ENCODE measurements at regions not wholly inside any gene's neighbourhood (a gene's known extent, or its start where the extent isn't known, plus 50 kb on each side); places are given as distances from the start of the nearest gene placed in this dataset.

DNA sequence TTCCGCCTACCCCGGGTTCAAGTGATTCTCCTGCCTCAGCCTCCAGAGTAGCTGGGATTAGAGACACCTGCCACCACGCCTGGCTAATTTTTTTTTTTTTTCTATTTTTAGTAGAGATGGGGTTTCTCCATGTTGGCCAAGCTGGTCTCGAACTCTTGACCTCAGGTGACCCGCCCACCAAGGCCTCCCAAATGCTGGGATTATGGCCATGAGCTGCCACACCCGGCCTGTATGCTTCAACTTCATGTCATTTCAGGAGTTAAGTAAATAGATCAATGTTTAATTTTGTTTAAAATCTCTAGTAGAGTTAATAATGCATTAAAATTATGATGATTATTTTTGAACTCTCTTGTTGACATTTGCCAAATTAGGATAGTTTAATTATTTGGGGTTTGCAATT, 121.1 kb upstream of the ALDH1A3 start:
- no TSS peak for BruUV-seq (replicated peaks)
- CTCF ChIA-PET = no interaction called here

More for the DNA sequence above, 121.1 kb upstream of the ALDH1A3 start:
- Histone ChIP-seq H3K9ac (ENCODE audit: low read length) (peak overlapping the region; percentile 56), H3K9me2 (ENCODE audit: insufficient read depth) (no peaks in the 10 kb centered on the region), H3K27ac (ENCODE audit: low read depth, low read length) (peak overlapping the region; percentile 50), H3K36me3 (ENCODE audit: control insufficient read depth in 1 of 2, insufficient read depth in 2 of 2, low read length in 2 of 2) (no peaks in the 10 kb centered on the region), H3K27me3 (ENCODE audit: insufficient read depth, low read length) (no peaks in the 10 kb centered on the region), H2AFZ (ENCODE audit: low read depth, low read length, poor library complexity, severe bottlenecking) (peak overlapping the region; percentile 90), H3K79me2 (ENCODE audit: insufficient read depth, low read length) (no peaks in the 10 kb centered on the region), H4K20me1 (ENCODE audit: insufficient read depth) (no peaks in the 10 kb centered on the region), H3K4me3 (replicated peaks in 1 of 2; ENCODE audit: low read depth in 1 of 2, low read length in 2 of 2) (no peak overlapping the region; a peak in 1 of 4 replicates), H3K4me2 (ENCODE audit: low read length) (peak overlapping the region; percentile 74), H3K4me1 (ENCODE audit: control insufficient read depth in 1 of 2, insufficient read depth in 2 of 2, low read length in 2 of 2) (peaks cover 29 to 61% of the 10 kb centered on the region in 2 experiments), H3K9me3 (ENCODE audit: control insufficient read depth in 1 of 2, insufficient read depth in 1 of 2, low read depth in 1 of 2, low read length in 2 of 2) (no peaks in the 10 kb centered on the region)
- no peak for ATAC-seq
- intact Hi-C loops (cut with micrococcal nuclease) = loop anchor here (10.0 kb wide), 1 partner anchor 246 kb away; no protein-coding TSS in a partner anchor
- TF ChIP-seq MAX (IDR thresholded peaks at IDR 0.05) (no peak), REST (IDR thresholded peaks at IDR 0.05; ENCODE audit: low read depth) (no peak), CEBPB (IDR thresholded peaks at IDR 0.05; ENCODE audit: low read depth) (no peak), ZFX (IDR thresholded peaks at IDR 0.05) (no peak), ZNF274 (IDR thresholded peaks at IDR 0.05; ENCODE audit: low read depth, low read length) (no peak), YY1 (IDR thresholded peaks at IDR 0.05; ENCODE audit: extremely low read depth, insufficient replicate concordance, low read depth, low read length) (no peak), ELF1 (IDR thresholded peaks at IDR 0.05; ENCODE audit: borderline replicate concordance, low read depth) (no peak)
- DNase-seq (ENCODE audit: low read depth, low spot score) = no peak
- ChIA-PET RAD21 (ENCODE audit: low non-redundant PET in 1 of 2, low total read pairs in 2 of 2, uncharacterized antibody in 2 of 2, unreplicated experiment in 2 of 2) (no interaction called here), POLR2A (interaction anchor here (1.0 kb wide), 1 partner anchor 121 kb away, joined by 3 read pairs; the partner anchor contains the start of gene ALDH1A3)
